T-helper 2 cell (primary cell): ENCODE measurements at regions not wholly inside any gene's neighbourhood (a gene's known extent, or its start where the extent isn't known, plus 50 kb on each side); places are given as distances from the start of the nearest gene placed in this dataset.

ENCODE experiments used
- DNase-seq, 5 experiments: peaks; one replicate each; pipeline versions ENCODE4 v3.0.0 to v3.0.0-alpha.2; 2012 to 2022

- no peak for DNase-seq
Measured at GRCh38 chrY:20042993-20043392, 298.5 kb upstream of the KDM5D start.

GRCh38 chrY:20025676-20026075 lies 281.1 kb upstream of the KDM5D start:
- DNase-seq, result no peak

GRCh38 chrY:19993410-19993809 lies 248.9 kb upstream of the KDM5D start:
- peak in 1 of 5 experiments; percentile 3 for DNase-seq

- peak in 1 of 5 experiments; percentile 65 for DNase-seq
Measured at GRCh38 chrY:19973012-19973411, 228.5 kb upstream of the KDM5D start.

GRCh38 chrY:19947702-19948101 lies 203.2 kb upstream of the KDM5D start:
- peak in 1 of 5 experiments; percentile 7 for DNase-seq

- no peak for DNase-seq
Measured at GRCh38 chrY:19899011-19899410, 154.5 kb upstream of the KDM5D start.

- DNase-seq, result peak in 1 of 5 experiments; percentile 12
Measured at GRCh38 chrY:19892076-19892964, 147.8 kb upstream of the KDM5D start.

GRCh38 chrY:19882145-19882544 lies 137.6 kb upstream of the KDM5D start:
- DNase-seq, result no peak

- no peak for DNase-seq
Measured at GRCh38 chrY:19869715-19870114, 125.2 kb upstream of the KDM5D start.

- no peak for DNase-seq
Measured at GRCh38 chrY:19869281-19869680, 124.8 kb upstream of the KDM5D start.

- no peak for DNase-seq
Measured at GRCh38 chrY:19868647-19869046, 124.1 kb upstream of the KDM5D start.

- DNase-seq, result peak in 1 of 5 experiments; percentile 71
Measured at GRCh38 chrY:19856474-19857135, 112.1 kb upstream of the KDM5D start.

- DNase-seq, result no peak
Measured at GRCh38 chrY:19842972-19843371, 98.4 kb upstream of the KDM5D start.

- DNase-seq, result no peak
Measured at GRCh38 chrY:19824136-19824535, 79.6 kb upstream of the KDM5D start.

- DNase-seq, result no peak
Measured at GRCh38 chrY:19818546-19818945, 74.0 kb upstream of the KDM5D start.

- DNase-seq, result peak in 1 of 5 experiments; percentile 55
Measured at GRCh38 chrY:19816920-19817319, 72.4 kb upstream of the KDM5D start.

GRCh38 chrY:19816053-19816823 lies 71.7 kb upstream of the KDM5D start:
- DNase-seq, result peak in 1 of 5 experiments; percentile 12
